GM19025 (cell line): ENCODE measurements at regions not wholly inside any gene's neighbourhood (a gene's known extent, or its start where the extent isn't known, plus 50 kb on each side); places are given as distances from the start of the nearest gene placed in this dataset.

Source experiments
- ATAC-seq: cut with Tn5 transposase; IDR thresholded peaks from one replicate; pipeline ENCODE4 v1.9.1; 2021; ENCODE audit warnings: mild to moderate bottlenecking, low read depth, moderate library complexity; ENCODE audit not compliant: unreplicated experiment

DNA sequence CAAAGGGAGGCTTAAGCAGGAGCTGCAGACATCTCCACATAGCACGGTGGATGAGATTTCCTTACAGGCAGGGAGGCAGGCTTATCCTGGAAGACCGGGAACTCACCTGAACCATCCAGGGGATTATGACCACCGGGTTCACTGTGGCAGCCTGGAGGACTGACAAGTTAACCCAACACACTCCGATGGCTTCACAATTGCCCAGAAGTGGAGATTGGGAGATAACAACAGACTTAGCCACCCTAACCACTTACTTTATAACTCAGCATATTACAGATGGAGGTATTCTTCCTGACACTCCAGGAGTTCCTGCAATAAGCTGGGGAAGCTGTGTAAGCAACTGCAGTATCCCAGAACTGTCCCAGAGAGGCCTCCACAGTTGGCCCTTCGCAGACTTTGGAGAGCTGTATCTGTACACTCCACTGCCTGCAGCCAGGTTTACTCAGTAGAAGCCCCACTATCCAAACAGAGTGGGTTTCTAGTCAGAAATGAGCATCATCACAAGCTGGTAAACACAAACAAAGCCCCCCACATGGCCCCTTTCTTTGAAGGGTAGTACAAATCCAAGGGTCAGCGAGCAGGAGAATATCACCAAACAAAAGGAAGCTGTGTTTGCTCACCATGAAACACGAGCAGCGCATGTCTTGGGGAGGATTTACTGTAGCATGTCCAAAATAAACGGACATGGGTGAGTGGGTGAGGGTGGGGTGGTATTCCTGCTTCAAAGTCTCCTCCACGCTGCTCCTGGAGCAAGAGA lies 462.2 kb downstream of the RASEF start:
- ATAC-seq, result no peak

DNA sequence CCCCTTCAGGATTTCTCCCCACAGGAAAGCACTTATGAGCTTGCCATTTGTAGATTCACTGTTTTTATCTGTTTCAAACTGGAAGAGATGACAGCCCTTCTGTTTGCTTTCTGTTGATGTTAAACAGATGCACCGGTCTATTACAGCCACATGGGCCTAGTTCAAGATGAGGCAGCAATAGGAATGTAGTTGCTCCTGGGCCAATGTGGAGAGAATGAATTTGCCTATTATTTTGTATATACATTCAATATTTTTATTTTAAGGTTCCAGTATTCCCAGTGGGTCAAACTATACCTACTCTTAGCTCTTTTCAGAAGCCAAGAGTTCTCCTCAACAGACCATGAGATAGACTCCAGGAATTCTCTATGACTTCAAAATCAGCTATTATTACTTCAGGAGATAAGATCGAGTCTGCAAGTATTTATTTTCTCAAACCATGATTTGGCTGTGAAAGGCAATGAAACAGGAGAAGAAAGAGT lies 461.6 kb downstream of the RASEF start:
- ATAC-seq, result no peak

DNA sequence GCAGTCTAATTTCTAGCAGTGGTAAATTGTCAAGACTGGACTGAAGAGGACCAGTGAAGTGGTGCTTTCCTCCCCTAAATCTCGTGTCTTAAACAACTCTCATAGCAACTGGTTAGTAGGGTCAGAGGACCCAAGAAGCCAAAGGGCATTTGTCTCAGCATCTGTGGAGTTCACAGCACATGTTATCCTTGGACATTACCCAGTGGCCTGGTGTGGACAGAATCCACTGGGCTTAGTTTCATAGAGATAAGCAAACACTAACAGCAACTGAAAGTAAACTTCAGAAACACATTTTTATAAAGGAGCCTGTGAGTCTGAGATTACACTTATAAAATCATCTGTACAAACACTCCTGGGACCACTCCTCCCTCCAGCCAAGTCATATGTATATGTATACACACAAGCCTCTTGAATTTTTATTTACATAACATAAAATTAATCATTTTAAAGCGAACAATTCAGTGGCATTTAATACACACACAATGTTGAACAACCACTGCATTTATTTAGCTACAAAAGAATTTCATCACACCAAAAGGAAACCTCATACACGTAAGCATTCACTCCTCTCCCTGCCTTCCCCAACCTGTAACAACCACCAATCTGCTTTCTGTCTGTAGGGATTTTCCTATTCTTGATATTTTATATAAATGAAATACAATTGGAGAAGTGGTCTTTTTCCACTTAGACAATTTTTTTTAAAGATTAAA lies 457.8 kb downstream of the RASEF start:
- ATAC-seq, result no peak

DNA sequence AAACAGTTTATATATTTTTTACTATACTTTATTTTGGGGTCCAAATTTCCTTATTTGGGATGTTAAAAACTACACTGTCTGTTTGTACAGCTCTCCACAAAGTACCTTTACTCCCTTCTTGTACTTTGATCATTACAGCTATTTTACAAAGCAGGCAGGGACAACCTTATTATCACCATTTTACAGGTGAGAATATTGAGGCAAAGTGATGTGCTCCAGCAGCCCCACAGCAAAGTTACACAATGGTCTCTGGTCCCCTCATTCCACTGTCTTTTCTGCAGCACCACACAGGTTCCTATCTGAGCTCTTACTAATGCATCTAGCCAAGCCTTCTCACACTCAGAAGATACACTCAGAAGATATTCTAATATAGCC lies 457.3 kb downstream of the RASEF start:
- no peak for ATAC-seq

DNA sequence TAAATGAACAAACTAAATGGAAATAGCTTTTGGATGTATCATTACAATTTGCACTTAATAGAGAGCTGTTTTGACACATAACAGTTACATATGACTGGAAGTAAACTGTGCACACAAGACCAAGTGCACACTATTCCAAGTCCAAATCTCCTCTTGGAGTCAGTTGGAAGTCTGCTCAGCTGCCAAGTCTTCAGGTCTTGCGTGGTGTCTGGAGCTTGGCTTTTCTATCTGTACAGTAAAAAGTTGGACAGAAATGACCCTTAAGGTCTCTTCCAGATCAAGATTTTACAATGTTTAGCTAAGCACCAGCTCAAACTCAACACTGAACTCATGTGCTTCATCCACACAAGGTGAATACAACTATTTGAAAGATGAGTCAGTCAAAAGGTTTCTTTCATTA lies 456.9 kb downstream of the RASEF start:
- no peak for ATAC-seq

DNA sequence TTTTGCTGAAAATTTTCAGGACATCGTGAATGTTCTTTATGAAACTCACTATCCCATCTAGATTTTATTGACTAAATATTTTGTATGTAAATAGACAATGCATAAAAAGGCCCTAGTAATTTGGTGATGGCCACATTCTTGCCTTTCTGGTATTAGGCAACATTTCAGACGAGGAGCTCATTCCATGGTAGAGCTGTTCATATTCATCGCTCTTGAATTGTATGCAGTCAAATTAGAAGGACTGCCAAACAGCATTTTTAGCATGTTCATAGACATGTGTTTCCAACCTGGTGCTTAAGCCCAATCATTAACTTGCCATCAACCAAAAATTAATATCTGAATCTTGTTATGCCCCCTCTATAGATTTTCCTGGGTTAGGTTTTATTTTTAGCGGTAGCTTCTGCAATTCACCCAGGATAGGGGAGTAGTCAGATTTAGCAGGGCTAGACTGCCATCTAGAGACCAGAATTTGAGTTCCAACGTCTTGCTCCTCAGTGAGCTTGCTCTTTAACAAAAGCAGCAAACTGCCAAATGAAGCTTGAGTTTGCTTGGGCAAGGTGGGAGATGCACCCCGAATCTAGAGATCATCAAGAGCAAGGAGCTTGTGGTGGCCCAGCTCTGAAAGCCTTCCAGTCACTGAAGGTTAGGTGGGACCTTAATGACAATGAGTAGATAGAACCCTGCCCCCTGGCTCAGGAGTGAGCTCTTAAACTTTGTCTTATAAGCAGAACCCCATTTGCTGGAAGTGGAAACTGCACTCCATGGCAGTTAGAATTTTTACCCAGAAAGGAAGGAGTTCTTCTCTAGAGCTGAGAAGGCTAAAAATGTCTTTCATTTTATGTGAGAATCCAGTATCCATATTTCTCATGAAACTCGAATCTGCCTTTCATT lies 456.2 kb downstream of the RASEF start:
- no peak for ATAC-seq

DNA sequence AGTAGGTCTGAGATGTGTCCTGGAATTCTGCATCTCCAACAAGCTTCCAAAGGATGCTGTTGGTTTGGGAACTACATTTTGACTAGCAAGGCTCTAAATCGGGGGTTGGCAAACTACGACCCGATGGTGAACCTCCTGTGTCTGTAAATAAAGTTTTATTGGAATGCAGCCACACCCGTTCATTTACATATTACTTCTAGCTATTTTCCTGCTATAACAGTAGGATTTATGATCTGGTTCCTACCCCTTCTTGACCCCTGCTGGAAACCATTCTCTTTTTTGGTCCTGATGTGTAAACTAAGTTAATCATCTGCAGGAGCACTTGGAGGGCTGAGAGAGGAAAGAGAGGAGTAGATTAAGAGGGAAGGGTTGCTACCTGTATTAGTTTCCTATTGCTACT lies 454.5 kb downstream of the RASEF start:
- no peak for ATAC-seq

DNA sequence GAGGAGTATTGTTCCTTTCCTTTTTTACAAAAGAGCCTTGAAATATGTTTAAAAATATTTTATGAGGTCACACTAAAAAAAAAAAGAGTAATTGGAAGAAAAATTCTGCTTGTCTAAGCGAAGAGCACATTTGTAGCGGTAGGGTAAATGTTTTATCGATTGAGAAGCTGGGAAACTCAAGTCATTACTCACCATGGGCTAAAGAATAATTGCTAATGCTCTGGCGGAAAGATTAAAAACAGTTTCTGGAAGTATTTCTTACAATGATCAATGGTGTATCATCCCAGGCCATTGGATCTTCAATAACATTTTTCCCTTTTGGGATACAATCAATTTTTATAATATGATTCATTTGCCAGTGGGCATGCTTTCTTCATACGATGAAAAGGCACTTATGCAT lies 450.0 kb downstream of the RASEF start:
- no peak for ATAC-seq

DNA sequence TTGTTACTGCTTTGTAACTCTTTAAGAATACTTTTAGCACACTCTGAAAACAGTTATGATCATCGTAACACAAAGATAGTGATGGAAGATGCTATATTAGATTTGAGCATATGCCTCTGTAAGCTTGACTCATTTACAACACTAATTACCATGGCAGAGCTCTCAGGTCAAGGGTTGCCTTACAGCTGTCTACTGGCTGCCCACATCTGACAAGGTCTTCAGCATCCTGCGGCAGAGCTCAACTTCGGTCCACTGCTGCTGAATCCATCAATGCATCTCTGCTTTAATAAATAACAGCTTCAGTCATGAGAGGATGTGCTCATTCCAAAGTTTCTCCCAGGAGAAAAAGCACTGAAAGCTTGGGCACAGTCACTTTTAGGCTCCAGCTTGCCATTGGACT lies 449.4 kb downstream of the RASEF start:
- ATAC-seq, result no peak

DNA sequence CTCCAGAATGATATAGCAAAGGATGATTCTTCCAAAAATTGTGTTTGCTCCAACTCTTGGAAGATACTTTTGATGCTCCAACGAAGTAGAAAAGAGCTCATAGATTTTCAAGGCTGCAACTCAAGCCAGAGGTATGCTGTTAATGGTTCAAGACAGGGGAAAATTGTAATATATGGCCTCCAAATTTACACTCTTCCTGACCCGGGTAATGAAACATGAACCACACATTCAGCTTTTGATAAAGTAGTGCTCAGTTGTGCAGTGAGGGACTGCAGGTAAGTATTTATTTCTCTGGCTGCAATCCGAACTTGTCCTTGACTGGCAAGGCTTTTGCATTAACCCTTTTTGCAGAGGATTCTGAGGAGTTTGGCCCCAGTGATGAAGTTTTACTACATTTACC lies 446.4 kb downstream of the RASEF start:
- ATAC-seq, result no peak

DNA sequence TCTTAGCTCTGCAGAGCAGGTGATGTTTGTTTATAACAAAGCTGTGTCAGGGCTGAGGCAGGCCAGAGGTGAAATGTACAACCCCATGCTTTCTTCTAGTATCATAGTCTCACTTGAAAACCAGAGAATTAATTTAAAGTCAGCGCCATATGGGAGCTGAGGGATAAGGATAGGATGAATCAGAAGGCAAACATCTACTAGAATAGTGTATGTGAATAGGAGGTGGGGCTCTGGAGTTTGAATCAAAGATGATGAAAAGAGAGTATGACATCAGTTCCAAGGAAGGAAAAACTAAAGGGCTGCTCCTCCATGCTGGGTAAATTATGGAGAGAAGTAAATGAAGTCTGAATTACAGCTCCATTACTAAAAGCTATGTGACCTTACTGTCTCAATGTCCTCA lies 441.5 kb downstream of the RASEF start:
- no peak for ATAC-seq

DNA sequence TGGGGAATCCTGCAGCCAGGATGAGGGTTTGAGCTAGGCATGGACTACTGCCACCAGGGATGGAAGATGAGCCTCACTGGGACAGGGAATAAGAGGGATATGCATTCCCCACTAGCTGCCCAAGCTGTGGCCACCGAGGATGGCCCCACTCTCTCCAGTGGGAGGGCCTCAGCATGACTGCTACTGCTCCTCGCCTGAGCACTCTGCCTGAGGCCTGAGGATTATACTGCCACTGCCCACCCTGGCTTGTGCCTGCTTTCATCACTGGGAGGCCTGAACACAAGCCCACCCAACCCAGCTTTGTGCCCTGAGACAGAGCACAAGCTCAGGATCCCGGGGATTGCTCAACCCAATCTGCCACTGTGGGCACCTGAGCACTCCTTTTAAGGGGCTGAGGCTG lies 425.6 kb downstream of the RASEF start:
- ATAC-seq, result no peak

DNA sequence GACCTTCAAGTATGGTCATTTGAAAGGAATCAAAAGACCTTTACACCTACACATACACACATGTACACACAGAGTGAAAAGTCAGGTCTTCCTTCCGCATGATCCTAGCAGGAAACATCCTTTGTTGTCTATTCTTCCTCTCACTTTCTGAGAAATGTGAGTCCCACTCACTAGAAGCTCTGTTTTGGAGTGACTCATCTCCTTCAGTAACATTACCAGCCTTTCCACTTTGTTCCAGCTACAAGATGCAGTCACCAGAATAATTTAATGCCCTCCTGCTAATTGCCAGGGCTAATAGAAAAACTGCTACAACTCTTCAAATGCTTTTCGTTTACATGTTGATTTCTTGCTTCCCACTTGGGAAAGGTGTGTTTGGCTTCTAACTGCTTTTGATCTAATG lies 417.3 kb downstream of the RASEF start:
- no peak for ATAC-seq

DNA sequence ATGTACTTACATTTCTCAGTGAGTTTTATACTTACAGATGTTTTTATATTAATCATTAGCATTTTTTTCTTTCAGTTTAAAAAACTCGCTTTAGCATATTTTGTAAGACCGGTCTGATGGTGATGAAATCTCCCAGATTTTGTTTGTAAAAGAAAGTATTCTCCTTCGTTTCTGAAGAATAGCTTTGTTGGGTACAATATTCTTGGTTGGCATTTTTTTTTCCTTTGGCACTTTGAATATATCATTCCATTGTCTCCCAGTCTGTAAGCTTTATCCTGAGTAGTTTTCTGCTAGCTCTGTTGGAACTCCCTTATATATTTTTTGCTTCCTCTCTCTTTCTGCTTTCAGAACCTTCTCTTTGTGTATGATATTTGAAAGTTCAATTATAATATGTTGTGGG lies 412.6 kb downstream of the RASEF start:
- ATAC-seq, result no peak

DNA sequence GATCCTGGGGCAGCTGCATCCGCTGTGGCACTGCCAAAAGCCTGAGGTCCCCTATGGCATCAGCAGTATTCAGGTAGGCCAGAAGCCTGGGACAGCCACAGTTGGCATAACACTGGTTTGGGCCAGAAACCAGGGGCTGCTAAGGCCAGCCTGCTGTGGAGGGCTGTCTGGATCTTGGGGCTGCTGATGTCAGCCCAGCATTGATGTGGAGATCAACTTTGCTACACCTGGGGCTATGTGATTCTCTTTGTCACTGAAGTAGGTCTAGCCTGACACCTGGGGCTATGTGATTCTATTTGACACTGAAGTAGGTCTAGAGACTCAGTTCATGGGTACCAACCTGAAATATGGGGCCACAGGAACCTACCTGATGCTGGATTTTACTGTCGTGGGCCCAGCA lies 411.5 kb downstream of the RASEF start:
- ATAC-seq, result no peak

DNA sequence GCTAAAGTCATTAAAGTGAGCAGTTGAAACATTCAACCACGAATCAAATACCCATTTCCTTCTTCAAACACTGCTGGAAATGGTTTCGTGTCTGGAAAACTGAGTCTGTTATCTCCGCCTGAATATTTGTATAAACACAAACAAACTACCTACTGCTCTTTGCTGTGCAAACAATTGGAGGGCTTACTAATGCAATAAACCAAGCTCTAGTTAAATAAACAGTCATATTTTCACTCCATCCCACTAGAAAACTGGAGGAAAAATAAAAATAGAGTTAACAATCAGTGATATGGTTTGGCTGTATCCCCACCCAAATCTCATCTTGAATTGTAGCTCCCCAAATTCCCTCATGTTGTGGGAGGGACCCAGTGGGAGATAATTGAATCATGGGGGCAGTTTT lies 397.6 kb downstream of the RASEF start:
- ATAC-seq, result no peak

DNA sequence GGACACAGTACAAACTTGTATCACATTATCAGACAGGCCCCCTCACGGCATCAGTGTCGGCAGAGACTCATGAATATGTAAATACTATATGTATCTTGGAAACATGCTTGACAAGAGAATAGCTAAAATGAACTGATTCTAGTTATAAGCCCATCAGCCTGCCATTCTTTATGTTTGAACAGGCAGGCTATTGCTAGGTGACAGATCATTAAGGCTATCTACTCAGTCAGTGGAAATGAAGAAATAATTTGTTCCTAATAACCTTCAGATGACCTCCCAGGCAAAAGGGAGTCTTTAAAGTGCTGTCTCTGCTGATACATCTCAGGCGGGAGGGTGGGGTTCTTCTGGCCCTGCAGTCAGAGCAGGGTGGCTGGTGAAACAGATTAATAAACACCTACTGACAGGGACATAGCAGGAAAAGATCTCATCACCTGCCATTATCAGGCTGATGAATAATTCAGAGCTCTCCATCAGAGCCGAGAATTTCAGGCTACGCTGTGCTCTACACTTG lies 394.2 kb downstream of the RASEF start:
- no peak for ATAC-seq

DNA sequence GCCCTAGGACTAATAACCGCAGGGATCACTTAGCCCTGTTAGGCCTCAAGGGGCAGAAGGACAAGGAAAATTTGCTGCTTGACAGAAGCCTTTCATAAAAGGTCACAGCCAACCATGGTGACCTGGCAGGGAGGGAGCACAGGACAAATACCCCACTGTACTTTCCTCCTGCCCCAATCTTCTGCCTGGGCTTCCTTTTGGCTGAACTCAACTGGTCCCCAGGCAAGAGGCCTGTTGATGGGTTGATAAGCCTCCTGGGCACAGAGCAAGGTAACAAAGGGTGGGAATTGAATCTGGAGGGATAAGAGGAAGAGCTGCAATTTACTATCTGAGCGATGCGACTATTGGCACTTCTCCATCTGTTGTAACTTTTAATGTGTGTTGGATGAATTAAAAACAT lies 392.9 kb downstream of the RASEF start:
- ATAC-seq, result no peak

DNA sequence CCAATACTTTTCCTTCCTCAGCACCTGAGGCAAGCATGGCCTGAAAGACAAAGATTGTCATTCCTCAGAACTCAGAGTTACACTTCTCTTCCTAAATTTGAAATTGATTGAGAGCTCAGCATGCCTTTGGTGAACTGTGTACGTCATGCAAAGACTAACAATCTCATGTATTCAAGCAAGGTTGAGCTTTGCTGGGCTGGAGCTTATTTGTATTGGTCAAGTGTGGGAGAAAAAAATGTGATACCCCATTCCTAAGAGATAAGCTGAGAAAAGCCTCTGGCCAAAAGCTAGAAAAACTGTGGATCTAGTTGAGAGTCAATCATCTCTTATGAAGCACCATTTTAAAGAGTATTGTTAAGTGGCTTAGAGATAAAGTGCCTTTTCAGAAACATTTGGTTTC lies 392.2 kb downstream of the RASEF start:
- no peak for ATAC-seq

DNA sequence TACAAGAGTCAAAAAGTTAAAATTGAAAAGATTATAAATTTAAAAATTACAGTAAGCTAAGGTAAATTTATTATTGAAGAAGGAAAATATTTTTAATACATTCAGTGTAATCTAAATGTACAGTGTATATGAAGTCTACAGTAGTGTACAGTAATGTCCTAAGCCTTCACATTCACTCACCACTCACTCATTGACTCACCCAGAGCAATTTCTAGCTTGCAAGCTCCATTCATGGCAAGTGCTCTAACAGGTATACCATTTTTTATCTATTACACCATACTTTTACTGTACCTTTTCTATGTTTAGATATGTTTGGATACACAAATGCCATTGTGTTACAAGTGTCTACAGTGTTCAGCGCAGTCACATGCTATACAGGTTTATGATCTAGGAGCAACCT lies 389.7 kb downstream of the RASEF start:
- ATAC-seq, result no peak

DNA sequence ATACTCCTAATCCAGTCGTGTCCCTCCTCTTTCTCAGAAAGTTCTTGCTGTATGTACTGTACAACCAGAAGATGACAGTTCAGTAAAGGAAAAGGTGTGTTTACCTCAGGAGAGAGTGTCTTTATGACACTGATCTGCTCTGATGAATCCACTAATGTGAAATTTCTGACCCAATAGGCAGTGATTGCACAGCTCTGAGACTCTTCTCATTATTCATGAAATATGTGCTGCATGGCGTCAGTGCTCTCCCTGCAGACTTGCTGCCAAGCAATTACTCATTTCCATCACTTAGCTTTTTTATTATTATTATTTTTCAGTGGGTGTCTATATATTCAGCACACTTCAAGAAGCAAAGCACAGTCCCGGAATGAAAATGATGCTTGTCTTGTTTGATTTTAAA lies 389.0 kb downstream of the RASEF start:
- ATAC-seq, result no peak
